H1 (cell line): ENCODE measurements at regions not wholly inside any gene's neighbourhood (a gene's known extent, or its start where the extent isn't known, plus 50 kb on each side); places are given as distances from the start of the nearest gene placed in this dataset.

Experiments used
- CTCF ChIA-PET: fragments of 300-600 bp; sonication (Branson Sonifier 250); formaldehyde crosslinking; loops from one replicate; lab custom pipeline; 2021; ENCODE audit not compliant: partially characterized antibody; lab: Charles Lee
- POLR2A ChIA-PET: fragments of 300-600 bp; sonication (Branson Sonifier 250); formaldehyde crosslinking; loops from one replicate; lab custom pipeline; 2021; ENCODE audit warnings: inconsistent platforms; ENCODE audit not compliant: partially characterized antibody; lab: Charles Lee
- DNase-seq, 2 experiments: peaks; one replicate each; pipeline versions ENCODE4 v3.0.0 to v3.0.0-alpha.2; 2010 to 2022; ENCODE audit warnings: low spot score in 2 of 2, low read depth in 1 of 2, mixed read lengths in 1 of 2
- FAIRE-seq: peaks from 2 replicates; lab custom pipeline; 2011; peaks lifted over from hg19 to GRCh38; lab: Jason Lieb, UNC
- H2AFZ ChIP-seq: 2 replicates; pipeline ENCODE4 v1.8.1; 2012; ENCODE audit warnings: low read length, inconsistent platforms
- H2AK5ac ChIP-seq: 2 replicates; pipeline ENCODE4 v1.6.1; 2013; ENCODE audit warnings: low read depth, low read length
- H2BK120ac ChIP-seq: replicated peaks from 2 replicates; pipeline ENCODE3; 2013; ENCODE audit warnings: low read depth, low read length, inconsistent platforms
- H2BK12ac ChIP-seq: 2 replicates; pipeline ENCODE4 v1.6.1; 2013; ENCODE audit warnings: low read depth, low read length
- H2BK15ac ChIP-seq: 2 replicates; pipeline ENCODE4 v1.6.1; 2013; ENCODE audit warnings: low read length
- H2BK20ac ChIP-seq: 2 replicates; pipeline ENCODE4 v1.6.1; 2013; ENCODE audit warnings: low read length
- H2BK5ac ChIP-seq: 2 replicates; pipeline ENCODE4 v1.6.1; 2013; ENCODE audit warnings: low read depth, low read length
- H3K14ac ChIP-seq: 2 replicates; pipeline ENCODE4 v1.6.1; 2013; ENCODE audit warnings: inconsistent platforms; ENCODE audit not compliant: insufficient read length
- H3K18ac ChIP-seq: 2 replicates; pipeline ENCODE4 v1.6.1; 2013; ENCODE audit warnings: low read length; ENCODE audit errors: extremely low read depth
- H3K23ac ChIP-seq: 2 replicates; pipeline ENCODE4 v1.6.1; 2013; ENCODE audit warnings: inconsistent platforms; ENCODE audit not compliant: insufficient read length
- H3K23me2 ChIP-seq: 2 replicates; pipeline ENCODE4 v1.6.1; 2013; ENCODE audit warnings: low read depth, low read length
- H3K27ac ChIP-seq: 2 replicates; pipeline ENCODE4 v1.6.1; 2011; ENCODE audit warnings: low read depth, low read length, inconsistent platforms
- H3K27me3 ChIP-seq, 4 experiments: replicated peaks in 1 of 4; 1 replicate in 1 of 4; 2 replicates in 3 of 4; pipeline versions ENCODE4 v1.6.1 to v1.8.1; 2011 to 2013; ENCODE audit warnings: low read length in 3 of 4, mild to moderate bottlenecking in 3 of 4, inconsistent platforms in 2 of 4, mixed read lengths in 2 of 4, moderate library complexity in 1 of 4; ENCODE audit not compliant: control insufficient read depth in 3 of 4, insufficient read depth in 3 of 4; ENCODE audit errors: extremely low read depth in 1 of 4
- H3K36me3 ChIP-seq, 4 experiments: 2 replicates each; pipeline versions ENCODE4 v1.6.1 to v1.8.1; 2011 to 2013; ENCODE audit warnings: mild to moderate bottlenecking in 4 of 4, low read length in 3 of 4, moderate library complexity in 2 of 4, control low read depth in 1 of 4, inconsistent platforms in 1 of 4; ENCODE audit not compliant: insufficient read depth in 4 of 4, control insufficient read depth in 2 of 4
- H3K4ac ChIP-seq: replicated peaks from 2 replicates; pipeline ENCODE3; 2013; ENCODE audit warnings: low read length, low read depth, mixed read lengths, inconsistent platforms; ENCODE audit not compliant: insufficient read length
- H3K4me1 ChIP-seq, 4 experiments: replicated peaks in 1 of 4; 1 replicate in 1 of 4; 2 replicates in 3 of 4; pipeline versions ENCODE4 v1.6.1 to v1.8.1; 2011 to 2013; ENCODE audit warnings: low read length in 3 of 4, inconsistent platforms in 2 of 4, mixed read lengths in 1 of 4; ENCODE audit not compliant: insufficient read depth in 4 of 4, control insufficient read depth in 3 of 4
- H3K4me2 ChIP-seq, 2 experiments: 2 replicates each; pipeline versions ENCODE4 v1.6.1 to v1.8.1; 2011 to 2013; ENCODE audit warnings: low read depth in 2 of 2, low read length in 2 of 2, control low read depth in 1 of 2, inconsistent platforms in 1 of 2, mild to moderate bottlenecking in 1 of 2; ENCODE audit not compliant: insufficient read depth in 1 of 2
- H3K4me3 ChIP-seq, 4 experiments: fragments of 200-600, 300-600 bp in 1 of 4; sonication (generic), shearing (Covaris generic), sonication (Bioruptor Twin) in 1 of 4; 2 replicates each; pipeline versions ENCODE4 v1.5.1 to v1.8.1; 2011 to 2016; ENCODE audit warnings: low read length in 4 of 4, low read depth in 3 of 4, control low read depth in 2 of 4, inconsistent platforms in 2 of 4, mild to moderate bottlenecking in 2 of 4, mixed read lengths in 1 of 4, moderate library complexity in 1 of 4; ENCODE audit not compliant: insufficient read depth in 2 of 4; ENCODE audit errors: extremely low read depth in 1 of 4
- H3K56ac ChIP-seq: replicated peaks from 2 replicates; pipeline ENCODE3; 2013; ENCODE audit warnings: low read depth, mild to moderate bottlenecking, mixed read lengths, low read length, inconsistent platforms; ENCODE audit not compliant: insufficient read length
- H3K79me1 ChIP-seq: 2 replicates; pipeline ENCODE4 v1.6.1; 2013; ENCODE audit warnings: low read depth, low read length, control low read depth
- H3K79me2 ChIP-seq, 2 experiments: 2 replicates each; pipeline versions ENCODE4 v1.6.1 to v1.8.1; 2012 to 2013; ENCODE audit warnings: low read length in 2 of 2, mild to moderate bottlenecking in 2 of 2, inconsistent platforms in 1 of 2; ENCODE audit not compliant: insufficient read depth in 2 of 2, control insufficient read depth in 1 of 2
- H3K9ac ChIP-seq, 4 experiments: replicated peaks in 1 of 4; 1 replicate in 1 of 4; 2 replicates in 3 of 4; pipeline versions ENCODE4 v1.6.1 to v1.8.1; 2011 to 2013; ENCODE audit warnings: low read depth in 3 of 4, low read length in 3 of 4, control low read depth in 2 of 4, mild to moderate bottlenecking in 2 of 4, moderate library complexity in 2 of 4, inconsistent platforms in 1 of 4; ENCODE audit errors: extremely low read depth in 1 of 4
- H3K9me3 ChIP-seq, 2 experiments: 2 replicates each; pipeline versions ENCODE4 v1.6.1 to v1.8.1; 2012 to 2013; ENCODE audit warnings: mild to moderate bottlenecking in 2 of 2, moderate library complexity in 2 of 2, control low read depth in 1 of 2, inconsistent platforms in 1 of 2, low read depth in 1 of 2, low read length in 1 of 2, mixed read lengths in 1 of 2; ENCODE audit not compliant: insufficient read depth in 2 of 2
- H4K20me1 ChIP-seq, 2 experiments: replicated peaks in 1 of 2; 2 replicates each; pipeline versions ENCODE3 to v1.8.1; 2011 to 2013; ENCODE audit warnings: inconsistent platforms in 2 of 2, low read length in 2 of 2, mild to moderate bottlenecking in 1 of 2; ENCODE audit not compliant: insufficient read depth in 2 of 2, control insufficient read depth in 1 of 2
- H4K5ac ChIP-seq: 2 replicates; pipeline ENCODE4 v1.6.1; 2013; ENCODE audit warnings: low read length, low read depth, mixed read lengths, inconsistent platforms; ENCODE audit not compliant: insufficient read length
- H4K8ac ChIP-seq: 2 replicates; pipeline ENCODE4 v1.8.0; 2013; ENCODE audit warnings: mild to moderate bottlenecking, moderate library complexity, low read length, inconsistent platforms; ENCODE audit not compliant: insufficient read depth; ENCODE audit errors: extremely low read depth
- H4K91ac ChIP-seq: replicated peaks from 2 replicates; pipeline ENCODE3; 2013; ENCODE audit warnings: low read length, mixed read lengths, inconsistent platforms; ENCODE audit not compliant: insufficient read length
- CEBPB ChIP-seq: IDR thresholded peaks from 2 replicates; pipeline ENCODE4 v1.6.1; 2012; ENCODE audit warnings: low read depth, low read length
- PHF8 ChIP-seq: fragments of 200-600 bp; sonication (generic); conservative IDR thresholded peaks from 2 replicates; pipeline ENCODE4 v1.7.1; 2012; ENCODE audit warnings: low read depth, mild to moderate bottlenecking, inconsistent platforms, low read length, moderate library complexity
- TEAD4 ChIP-seq: IDR thresholded peaks from 2 replicates; pipeline ENCODE4 v1.6.1; 2012; ENCODE audit warnings: low read depth, low read length, inconsistent platforms, mixed read lengths
- WGBS, 2 experiments: shearing (Covaris generic) in 1 of 2; methylation state at CpG; one replicate each; pipeline versions ENCODE4 v1.1.6 to v1.1.7; 2013 to 2015; ENCODE audit warnings: low lambda C conversion rate in 2 of 2, mixed read lengths in 2 of 2, inconsistent platforms in 1 of 2, low coverage in 1 of 2, missing lambda C conversion rate in 1 of 2; ENCODE audit not compliant: insufficient replicate concordance in 2 of 2, insufficient coverage in 1 of 2, insufficient read length in 1 of 2; ENCODE audit errors: extremely low coverage in 1 of 2, missing lambda C conversion rate in 1 of 2; 5-methylcytosine and 5-hydroxymethylcytosine counted together
- TF ChIP-seq, protein P1 (sequence below): IDR thresholded peaks from 2 replicates; pipeline ENCODE4 v1.6.1; 2012; ENCODE audit warnings: low read length, inconsistent platforms

DNA sequence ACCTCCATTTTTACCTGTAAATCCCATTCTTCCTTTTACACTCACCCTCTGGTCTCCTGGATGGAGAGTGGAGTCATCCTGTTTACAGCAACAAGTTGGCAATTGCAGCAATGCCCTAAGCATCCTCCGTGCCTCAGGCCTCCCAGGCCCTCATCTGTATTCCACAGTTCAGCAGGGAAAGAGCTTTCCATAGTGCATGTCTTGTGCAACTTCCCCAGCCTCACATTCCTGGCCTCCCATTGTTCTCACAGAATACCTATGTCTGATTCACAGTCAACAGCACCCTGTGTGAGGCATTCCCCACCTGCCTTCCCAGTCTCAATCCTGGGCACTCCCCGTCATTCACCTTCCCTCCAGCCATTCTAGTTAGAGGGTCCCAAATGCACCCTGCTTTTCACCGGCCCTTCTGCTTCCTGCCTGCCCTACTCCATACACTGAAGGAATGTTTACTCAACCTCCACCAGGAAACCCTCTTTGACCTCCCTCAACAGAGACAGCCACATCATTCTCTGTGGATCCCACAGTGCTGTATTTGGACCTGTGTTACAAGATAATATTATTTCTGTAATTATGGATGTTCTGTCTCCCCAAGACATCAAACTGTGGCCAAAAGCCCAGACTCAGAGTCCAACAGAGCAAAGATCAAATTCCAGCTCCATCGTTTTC, 405.7 kb downstream of the BUD13 start:
- Histone ChIP-seq H3K18ac (peak overlapping the region; percentile 55; the same call in 1 of the 2 replicates), H3K9ac (no peak overlapping the region), H3K4me3 (no peak overlapping the region), H3K9me3 (peaks cover 3 to 4% of the 10 kb centered on the region in 2 experiments; a peak in 2 of 4 replicates), H2AK5ac (no peak overlapping the region), H4K5ac (no peak overlapping the region), H3K23me2 (no peaks in the 10 kb centered on the region; the same call in 1 of the 2 replicates), H3K14ac (no peak overlapping the region), H4K91ac (peak overlapping the region; percentile 68), H3K4ac (peak overlapping the region; percentile 19), H4K8ac (no peak overlapping the region), H3K56ac (no peak overlapping the region), H2AFZ (no peak overlapping the region), H2BK15ac (no peak overlapping the region), H2BK120ac (peak overlapping the region; percentile 66), H3K27me3 (no peaks in the 10 kb centered on the region), H3K79me2 (no peaks in the 10 kb centered on the region), H2BK20ac (peak overlapping the region; percentile 27; the same call in 1 of the 2 replicates), H4K20me1 (no peaks in the 10 kb centered on the region), H3K4me2 (peak overlapping the region; percentile 11 to 29; a peak in 2 of 4 replicates), H2BK12ac (peak overlapping the region; percentile 70), H3K27ac (no peak overlapping the region), H3K79me1 (peaks cover 3% of the 10 kb centered on the region; the same call in 1 of the 2 replicates), H3K4me1 (peaks cover 3 to 11% (median 8%) of the 10 kb centered on the region in 4 experiments; a peak in 6 of 7 replicates), H3K23ac (no peak overlapping the region), H3K36me3 (0 out of 8 replicates have a peak, but pooled peaks cover 0 to 4% (median 0%) of the 10 kb centered on the region in 4 experiments), H2BK5ac (0 out of 2 replicates have a peak overlapping the region, but pooled peaks have one; percentile 14)
- WGBS, 2 experiments = 63% methylated on average over 4 of the region's 4 CpGs; no CpG with 5 or more reads in 1 of the 2 experiments
- TF ChIP-seq CEBPB (peak; percentile 99), TEAD4 (peak; percentile 93), PHF8 (no peak)
- TF ChIP-seq, protein P1, sequence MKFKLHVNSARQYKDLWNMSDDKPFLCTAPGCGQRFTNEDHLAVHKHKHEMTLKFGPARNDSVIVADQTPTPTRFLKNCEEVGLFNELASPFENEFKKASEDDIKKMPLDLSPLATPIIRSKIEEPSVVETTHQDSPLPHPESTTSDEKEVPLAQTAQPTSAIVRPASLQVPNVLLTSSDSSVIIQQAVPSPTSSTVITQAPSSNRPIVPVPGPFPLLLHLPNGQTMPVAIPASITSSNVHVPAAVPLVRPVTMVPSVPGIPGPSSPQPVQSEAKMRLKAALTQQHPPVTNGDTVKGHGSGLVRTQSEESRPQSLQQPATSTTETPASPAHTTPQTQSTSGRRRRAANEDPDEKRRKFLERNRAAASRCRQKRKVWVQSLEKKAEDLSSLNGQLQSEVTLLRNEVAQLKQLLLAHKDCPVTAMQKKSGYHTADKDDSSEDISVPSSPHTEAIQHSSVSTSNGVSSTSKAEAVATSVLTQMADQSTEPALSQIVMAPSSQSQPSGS = no peak
- ChIA-PET POLR2A (interaction anchor here (0.9 kb wide), 1 partner anchor 9 kb away, joined by 5 read pairs; no protein-coding TSS in a partner anchor), CTCF (interaction anchor here (0.8 to 2.5 kb wide), 7 partner anchors 9 to 325 kb away, joined by 3 to 13 read pairs (median 6); no protein-coding TSS in a partner anchor)
- peak; percentile 89 for FAIRE-seq
- peak in 1 of 2 experiments; percentile 51 for DNase-seq
